GM12875 (cell line): ENCODE measurements at regions not wholly inside any gene's neighbourhood (a gene's known extent, or its start where the extent isn't known, plus 50 kb on each side); places are given as distances from the start of the nearest gene placed in this dataset.
A peak's percentile ranks its signal among the peaks of the same experiment; 100 is the strongest.

ENCODE experiments used
- H3K4me3 ChIP-seq: one replicate; pipeline ENCODE4 v1.5.1; 2011; ENCODE audit warnings: low read depth, low read length, control low read depth
- TF ChIP-seq, protein P1 (sequence below): IDR thresholded peaks from 2 replicates; pipeline ENCODE4 v1.5.1; 2011; ENCODE audit warnings: low read depth, mild to moderate bottlenecking, control low read depth, inconsistent platforms, low read length, moderate library complexity, borderline replicate concordance; ENCODE audit not compliant: insufficient read depth

DNA sequence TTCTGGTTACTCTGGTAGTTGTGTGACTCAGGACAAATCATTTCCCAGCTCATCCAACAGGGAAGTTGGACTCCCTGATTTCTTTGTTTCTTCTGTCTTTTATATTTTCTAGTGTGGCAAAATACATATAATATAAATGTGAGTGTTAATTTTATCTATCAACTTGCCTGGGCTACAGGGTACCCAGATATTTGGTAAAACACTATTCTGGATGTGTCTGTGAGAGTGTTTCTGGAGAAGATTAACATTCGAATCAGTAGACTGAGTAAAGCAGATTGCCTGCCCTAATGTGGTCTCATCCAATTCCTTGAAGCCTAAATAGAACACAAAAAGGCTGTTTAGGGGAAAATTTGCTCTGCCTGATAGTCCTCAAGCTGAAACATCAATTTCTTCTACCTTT lies 91.1 kb upstream of the EPCAM start:
- TF ChIP-seq, protein P1, sequence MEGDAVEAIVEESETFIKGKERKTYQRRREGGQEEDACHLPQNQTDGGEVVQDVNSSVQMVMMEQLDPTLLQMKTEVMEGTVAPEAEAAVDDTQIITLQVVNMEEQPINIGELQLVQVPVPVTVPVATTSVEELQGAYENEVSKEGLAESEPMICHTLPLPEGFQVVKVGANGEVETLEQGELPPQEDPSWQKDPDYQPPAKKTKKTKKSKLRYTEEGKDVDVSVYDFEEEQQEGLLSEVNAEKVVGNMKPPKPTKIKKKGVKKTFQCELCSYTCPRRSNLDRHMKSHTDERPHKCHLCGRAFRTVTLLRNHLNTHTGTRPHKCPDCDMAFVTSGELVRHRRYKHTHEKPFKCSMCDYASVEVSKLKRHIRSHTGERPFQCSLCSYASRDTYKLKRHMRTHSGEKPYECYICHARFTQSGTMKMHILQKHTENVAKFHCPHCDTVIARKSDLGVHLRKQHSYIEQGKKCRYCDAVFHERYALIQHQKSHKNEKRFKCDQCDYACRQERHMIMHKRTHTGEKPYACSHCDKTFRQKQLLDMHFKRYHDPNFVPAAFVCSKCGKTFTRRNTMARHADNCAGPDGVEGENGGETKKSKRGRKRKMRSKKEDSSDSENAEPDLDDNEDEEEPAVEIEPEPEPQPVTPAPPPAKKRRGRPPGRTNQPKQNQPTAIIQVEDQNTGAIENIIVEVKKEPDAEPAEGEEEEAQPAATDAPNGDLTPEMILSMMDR: no peak
- H3K4me3 ChIP-seq: no peak overlapping the region

DNA sequence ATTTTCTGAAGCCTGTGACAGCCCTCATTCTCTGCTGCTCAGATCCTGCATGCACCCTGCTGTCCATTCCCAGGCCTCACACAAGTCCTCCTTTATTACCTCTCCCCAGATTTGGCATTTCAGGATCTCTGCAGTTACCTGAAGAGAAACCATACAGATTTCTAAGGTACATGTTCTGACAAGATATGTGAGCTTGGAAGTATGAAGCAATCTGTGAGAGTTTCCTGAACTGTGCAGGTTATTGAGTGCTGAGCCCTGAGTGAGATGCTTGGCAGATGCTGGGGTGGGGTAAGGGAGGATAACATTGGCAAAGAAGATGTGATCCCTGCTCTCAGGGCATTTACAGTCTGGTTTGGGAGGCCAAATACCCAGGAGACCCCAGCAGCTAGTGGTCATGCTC lies 91.9 kb upstream of the EPCAM start:
- TF ChIP-seq, protein P1: no peak

DNA sequence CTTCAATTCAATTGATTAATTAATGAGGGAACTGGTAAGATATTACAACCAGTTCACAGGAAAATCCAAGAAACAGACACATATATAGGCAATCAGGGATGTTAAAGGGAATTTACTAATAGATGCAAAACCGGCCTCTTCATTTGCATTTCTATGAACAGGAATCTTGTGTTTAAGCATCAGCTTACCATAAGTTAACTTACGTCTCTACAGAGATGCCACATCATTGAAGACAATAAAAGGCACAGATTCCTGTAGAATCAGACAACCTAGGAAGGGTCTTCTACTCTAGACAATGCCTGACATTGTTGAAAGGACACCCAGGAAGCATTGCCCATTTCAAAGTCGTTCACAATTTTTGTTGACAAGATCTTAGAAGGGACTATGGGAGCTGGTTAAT lies 93.0 kb upstream of the EPCAM start:
- TF ChIP-seq, protein P1: no peak
- no peak overlapping the region for H3K4me3 ChIP-seq

More for the DNA sequence above, 91.9 kb upstream of the EPCAM start:
- H3K4me3 ChIP-seq: no peak overlapping the region

DNA sequence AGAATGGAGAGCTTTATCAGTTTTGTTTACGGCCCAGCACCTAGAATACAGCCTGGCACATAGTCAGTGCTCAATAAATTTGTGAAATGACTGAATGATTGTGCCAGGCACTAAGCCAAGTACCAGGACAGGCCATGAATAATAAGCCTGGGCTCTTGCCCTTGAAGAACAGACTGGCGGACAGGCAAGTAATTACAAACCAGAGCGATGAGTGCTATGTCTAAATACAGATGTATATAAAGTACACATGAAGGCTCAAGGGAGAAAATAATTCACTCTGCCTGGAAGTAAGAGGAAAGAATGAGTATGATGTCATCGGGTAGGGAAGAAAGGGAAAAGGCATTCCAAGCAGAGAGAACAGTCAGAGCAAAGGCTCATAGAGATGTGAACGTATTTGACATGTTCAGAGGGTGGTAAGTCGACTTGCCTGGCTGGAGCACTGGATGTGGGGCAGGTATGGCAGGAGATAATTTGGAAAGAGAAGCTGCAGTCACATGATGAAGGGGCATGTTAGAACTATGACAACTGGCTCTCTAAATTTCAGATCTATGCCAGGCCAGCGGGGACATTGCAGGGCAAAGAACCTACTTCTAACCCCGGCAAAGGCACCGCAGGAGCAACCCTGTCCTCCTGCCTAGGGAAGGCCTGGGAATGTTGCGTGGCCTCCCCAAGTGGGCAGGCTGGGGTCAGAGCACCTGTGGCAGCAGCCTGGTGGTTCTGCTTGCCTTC lies 94.9 kb upstream of the EPCAM start:
- H3K4me3 ChIP-seq: no peak overlapping the region
- TF ChIP-seq, protein P1: no peak

DNA sequence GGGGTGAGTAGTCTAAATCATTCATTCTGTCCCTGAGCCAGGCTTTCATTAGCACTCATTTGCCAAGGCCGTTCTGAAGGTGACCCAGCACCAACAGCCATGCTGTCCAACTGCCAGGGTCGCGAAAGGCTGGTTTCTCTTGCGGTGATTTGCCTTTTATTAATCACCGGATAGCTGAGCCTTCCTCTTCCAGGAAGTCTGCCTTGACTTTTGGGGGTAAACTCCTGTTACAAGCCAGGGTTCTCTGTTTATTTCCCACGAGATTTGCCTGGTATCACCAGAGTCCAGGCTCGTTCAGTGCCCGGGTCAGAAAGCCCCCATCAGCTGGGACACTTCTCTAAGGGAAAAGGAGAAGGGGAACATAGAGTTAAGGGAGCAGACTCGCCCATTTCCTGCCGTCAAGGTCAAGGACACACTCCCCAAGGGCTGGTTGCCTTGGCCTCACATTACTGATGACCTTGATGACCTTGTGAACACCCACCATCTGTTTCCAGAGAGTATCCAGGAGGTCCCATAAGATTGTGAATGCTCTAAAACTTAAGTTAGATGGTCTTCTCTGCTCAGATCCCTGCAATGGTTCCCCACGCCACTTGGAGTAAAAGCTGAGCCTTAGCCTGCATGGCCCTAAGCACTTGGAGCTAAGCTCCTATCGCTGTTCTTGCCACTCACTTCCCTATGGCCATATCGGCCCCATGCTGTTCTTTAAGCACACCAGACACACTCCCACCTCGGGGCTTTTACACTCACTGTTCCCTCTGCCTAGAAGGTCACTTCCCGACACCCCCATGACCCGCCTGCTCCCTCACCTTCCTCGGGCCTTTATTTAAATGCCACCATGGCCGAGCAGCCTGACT lies 96.0 kb upstream of the EPCAM start:
- H3K4me3 ChIP-seq: no peak overlapping the region
- TF ChIP-seq, protein P1: no peak

- H3K4me3 ChIP-seq: peak overlapping the region; percentile 45
- TF ChIP-seq, protein P1: peak; percentile 100
These were observed 95.9 kb upstream of the CALM2 start for GRCh38 chr2:47272031-47272864.
